ENCODE measurements at regions not wholly inside any gene's neighbourhood (a gene's known extent, or its start where the extent isn't known, plus 50 kb on each side); places are given as distances from the start of the nearest gene placed in this dataset.
A peak's percentile ranks its signal among the peaks of the same experiment; 100 is the strongest.

GRCh38 chr13:50358231-50359040 lies 343.2 kb downstream of the KCNRG start:
- Histone ChIP-seq H3K27ac (ENCODE audit: low read depth in 1 of 2, low read length in 1 of 2) (peak overlapping the region in 1 of 2 donors; percentile 62), H3K4me3 (no peak overlapping the region), H3K36me3 (ENCODE audit: control insufficient read depth in 4 of 4, insufficient read depth in 4 of 4, low read length in 4 of 4) (no peaks in the 10 kb centered on the region), H3K9me3 (ENCODE audit: control insufficient read depth in 4 of 4, insufficient read depth in 3 of 4, low read length in 3 of 4) (no peaks in the 10 kb centered on the region), H3K27me3 (ENCODE audit: control insufficient read depth in 3 of 3, insufficient read depth in 3 of 3, low read length in 2 of 3) (no peaks in the 10 kb centered on the region), H3K9ac (ENCODE audit: insufficient read depth in 1 of 2, low read length in 2 of 2) (no peak overlapping the region), H3K4me1 (ENCODE audit: control insufficient read depth in 5 of 5, insufficient read depth in 5 of 5, low read length in 5 of 5) (peaks cover 8 to 26% (median 20%) of the 10 kb centered on the region in 5 donors)
- no peak for TF ChIP-seq CTCF (IDR thresholded peaks at IDR 0.05; ENCODE audit: control extremely low read depth, extremely low read depth)
- 40 to 81% methylated on average over 1 of the region's 1 CpG for WGBS, 2 donors
- DNase-seq (peak; percentile 39 to 74 (median 69)), ATAC-seq (ENCODE audit: insufficient read depth, low FRiP score) (no peak)

- Histone ChIP-seq H3K4me1 (ENCODE audit: control insufficient read depth in 5 of 5, insufficient read depth in 5 of 5, low read length in 5 of 5) (peaks cover 8 to 23% (median 20%) of the 10 kb centered on the region in 5 donors), H3K4me3 (no peak overlapping the region), H3K36me3 (ENCODE audit: control insufficient read depth in 4 of 4, insufficient read depth in 4 of 4, low read length in 4 of 4) (no peaks in the 10 kb centered on the region), H3K9ac (ENCODE audit: insufficient read depth in 1 of 2, low read length in 2 of 2) (no peak overlapping the region), H3K27ac (ENCODE audit: low read depth in 1 of 2, low read length in 1 of 2) (no peak overlapping the region), H3K9me3 (ENCODE audit: control insufficient read depth in 4 of 4, insufficient read depth in 3 of 4, low read length in 3 of 4) (no peaks in the 10 kb centered on the region), H3K27me3 (ENCODE audit: control insufficient read depth in 3 of 3, insufficient read depth in 3 of 3, low read length in 2 of 3) (no peaks in the 10 kb centered on the region)
- ATAC-seq (ENCODE audit: insufficient read depth, low FRiP score) (no peak), DNase-seq (no peak)
- TF ChIP-seq CTCF (IDR thresholded peaks at IDR 0.05; ENCODE audit: control extremely low read depth, extremely low read depth): no peak
- WGBS, 2 donors: 82 to 90% methylated on average over 3 of the region's 3 CpGs
These were observed 343.8 kb downstream of the KCNRG start for GRCh38 chr13:50359041-50359367.

GRCh38 chr13:50359779-50360178 lies 344.5 kb downstream of the KCNRG start:
- WGBS, 2 donors: 88 to 89% methylated on average over 8 of the region's 8 CpGs
- H3K4me3 ChIP-seq: no peak overlapping the region
- H3K9me3 ChIP-seq (ENCODE audit: control insufficient read depth in 4 of 4, insufficient read depth in 3 of 4, low read length in 3 of 4): no peaks in the 10 kb centered on the region
- DNase-seq (no peak), ATAC-seq (ENCODE audit: insufficient read depth, low FRiP score) (no peak)
- H3K36me3 ChIP-seq (ENCODE audit: control insufficient read depth in 4 of 4, insufficient read depth in 4 of 4, low read length in 4 of 4): no peaks in the 10 kb centered on the region
- H3K4me1 ChIP-seq (ENCODE audit: control insufficient read depth in 5 of 5, insufficient read depth in 5 of 5, low read length in 5 of 5): peaks cover 8 to 20% (median 18%) of the 10 kb centered on the region in 5 donors
- TF ChIP-seq CTCF (IDR thresholded peaks at IDR 0.05; ENCODE audit: control extremely low read depth, extremely low read depth): no peak
- no peak overlapping the region for H3K9ac ChIP-seq (ENCODE audit: insufficient read depth in 1 of 2, low read length in 2 of 2)
- H3K27ac ChIP-seq (ENCODE audit: low read depth in 1 of 2, low read length in 1 of 2): no peak overlapping the region
- H3K27me3 ChIP-seq (ENCODE audit: control insufficient read depth in 3 of 3, insufficient read depth in 3 of 3, low read length in 2 of 3): no peaks in the 10 kb centered on the region

Data from lung (tissue), 11 donors.